RPMI7951 (cell line): ENCODE measurements at regions not wholly inside any gene's neighbourhood (a gene's known extent, or its start where the extent isn't known, plus 50 kb on each side); places are given as distances from the start of the nearest gene placed in this dataset.
A peak's percentile ranks its signal among the peaks of the same experiment; 100 is the strongest.
"Not testable (repeated sequence)": the region's sequence is repeated elsewhere in the genome, so short reads cannot be mapped to it uniquely, and the experiment has no call there.

Experiments
- DNase-seq: peaks from one replicate; pipeline ENCODE4 v3.0.0-alpha.2; 2012; ENCODE audit warnings: low read depth

DNA sequence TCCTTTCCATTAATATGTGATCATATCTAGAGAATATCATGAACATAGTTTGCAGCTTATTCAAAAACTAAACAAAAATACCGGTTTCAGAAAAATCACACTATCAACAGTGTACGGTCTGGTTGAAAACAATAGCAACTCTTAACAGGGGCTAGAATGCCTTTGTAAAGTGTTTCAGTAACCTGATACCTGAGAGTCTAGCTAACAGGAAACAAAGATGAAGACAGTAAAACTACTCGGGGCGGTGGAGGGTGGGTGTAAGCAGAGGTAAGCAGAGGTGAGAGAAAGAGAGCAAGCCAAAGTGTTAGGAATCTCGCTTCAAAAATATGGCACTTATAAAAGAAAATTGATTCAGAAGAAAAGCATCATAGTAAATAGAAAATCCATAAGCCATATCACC is 109.0 kb upstream of the RGPD4 start:
- no peak for DNase-seq

DNA sequence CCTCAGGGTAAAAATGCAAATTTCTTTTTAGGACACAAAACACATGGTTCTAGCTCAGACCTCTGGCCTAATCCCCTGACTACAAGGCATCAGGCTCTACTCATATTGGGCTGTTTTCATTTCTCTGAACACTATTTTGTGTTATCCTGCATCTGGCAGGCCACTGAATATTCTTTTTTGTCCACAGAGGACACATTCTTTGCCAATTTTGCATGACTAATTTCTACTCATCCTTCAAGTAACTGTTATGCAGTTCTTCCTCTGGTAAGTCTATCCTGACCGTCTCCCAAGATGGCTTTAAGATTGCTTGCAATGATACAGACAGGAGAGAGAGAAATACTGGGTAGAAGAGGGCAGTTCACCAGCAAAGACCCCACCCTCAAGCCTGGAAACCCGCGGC is 107.6 kb upstream of the RGPD4 start:
- DNase-seq, result peak; percentile 55

DNA sequence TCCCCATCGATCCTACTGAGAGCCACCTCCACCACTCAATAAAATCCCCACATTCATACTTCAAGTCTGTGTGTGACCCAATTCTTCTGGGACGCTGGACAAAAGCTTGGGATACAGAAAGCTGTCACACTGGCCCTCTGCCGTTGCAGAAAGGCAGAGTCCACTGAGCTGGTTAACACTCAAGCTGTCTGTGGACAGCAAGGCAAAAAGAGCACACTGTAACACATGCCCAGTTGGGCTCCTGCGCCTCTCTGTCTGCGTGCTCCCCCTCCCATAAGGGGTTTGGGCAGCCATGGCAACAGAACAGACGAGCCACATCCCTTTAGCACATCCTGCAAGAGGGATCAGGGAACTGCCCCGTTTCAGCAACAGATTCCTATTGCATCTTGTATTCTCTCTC is 106.9 kb upstream of the RGPD4 start:
- DNase-seq, result peak; percentile 40

DNA sequence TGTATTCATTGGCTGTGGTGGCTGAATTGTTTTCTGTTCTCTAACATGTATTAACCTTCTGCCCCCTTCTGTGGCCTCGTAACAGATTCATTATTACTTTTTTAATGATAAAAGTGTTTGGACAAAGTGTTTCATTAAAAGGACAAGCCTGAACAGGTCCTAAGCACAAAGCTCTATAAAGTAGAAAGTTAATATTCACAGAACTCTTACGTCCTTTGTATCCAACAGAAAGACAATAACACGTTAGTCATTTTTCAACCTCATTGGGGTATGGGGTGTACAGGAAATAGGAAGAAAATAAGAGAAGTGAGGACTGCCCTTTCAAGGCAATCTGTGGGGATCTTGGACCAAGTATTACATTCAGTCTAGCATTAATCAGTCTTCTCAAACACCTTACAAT is 105.5 kb upstream of the RGPD4 start:
- no peak for DNase-seq

DNA sequence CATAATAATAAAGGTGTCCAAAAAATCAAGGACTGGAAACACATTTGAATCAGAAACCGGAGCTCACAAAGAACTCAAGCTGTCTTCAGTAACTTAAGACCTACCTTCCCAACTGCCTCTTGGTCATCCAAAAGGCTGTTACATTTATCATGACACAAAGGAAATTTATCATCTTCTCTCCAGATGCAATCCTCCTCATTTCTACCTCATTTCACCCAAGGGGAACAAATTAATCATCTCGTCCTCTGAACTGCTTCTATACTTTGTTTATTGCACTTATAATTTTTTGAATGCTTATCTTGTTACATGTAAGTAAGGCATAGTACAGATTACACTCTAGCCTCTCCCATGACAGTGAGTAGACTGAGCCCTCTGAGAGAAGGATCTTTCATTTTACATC is 105.1 kb upstream of the RGPD4 start:
- no peak for DNase-seq

DNA sequence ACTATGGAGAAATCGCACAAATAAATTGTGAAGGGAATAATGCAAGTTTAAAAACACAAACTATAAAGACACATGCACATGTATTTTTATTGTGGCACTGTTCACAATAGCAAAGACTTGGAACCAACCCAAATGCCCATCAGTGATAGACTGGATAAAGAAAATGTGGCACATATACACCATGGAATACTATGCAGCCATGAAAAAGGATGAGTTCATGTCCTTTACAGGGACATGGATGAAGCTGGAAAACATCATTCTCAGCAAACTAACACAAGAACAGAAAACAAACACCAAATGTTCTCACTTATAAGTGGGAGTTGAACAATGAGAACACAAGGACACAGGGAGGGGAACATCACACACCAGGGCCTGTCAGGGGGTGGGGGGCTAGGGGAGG is 100.9 kb upstream of the RGPD4 start:
- DNase-seq, result not testable (repeated sequence)

DNA sequence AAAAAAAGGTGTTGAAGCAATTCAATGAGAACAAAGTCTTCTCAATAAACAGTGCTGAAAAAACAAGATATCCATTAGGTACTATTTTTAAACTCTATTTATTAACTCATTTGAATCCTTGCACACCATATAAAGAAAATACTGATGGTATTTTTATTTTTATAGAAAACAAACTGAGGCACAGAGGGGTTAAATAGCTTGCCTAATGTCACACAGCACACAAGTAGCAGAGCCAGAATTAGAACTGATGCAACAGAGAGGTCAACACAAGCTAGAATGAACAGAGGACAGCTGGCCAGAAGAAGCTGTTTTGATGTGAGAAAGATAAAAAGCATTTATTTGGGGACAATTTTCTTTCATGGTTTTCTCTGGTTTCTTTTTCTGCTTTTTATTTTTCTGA is 99.4 kb upstream of the RGPD4 start:
- DNase-seq, result no peak

DNA sequence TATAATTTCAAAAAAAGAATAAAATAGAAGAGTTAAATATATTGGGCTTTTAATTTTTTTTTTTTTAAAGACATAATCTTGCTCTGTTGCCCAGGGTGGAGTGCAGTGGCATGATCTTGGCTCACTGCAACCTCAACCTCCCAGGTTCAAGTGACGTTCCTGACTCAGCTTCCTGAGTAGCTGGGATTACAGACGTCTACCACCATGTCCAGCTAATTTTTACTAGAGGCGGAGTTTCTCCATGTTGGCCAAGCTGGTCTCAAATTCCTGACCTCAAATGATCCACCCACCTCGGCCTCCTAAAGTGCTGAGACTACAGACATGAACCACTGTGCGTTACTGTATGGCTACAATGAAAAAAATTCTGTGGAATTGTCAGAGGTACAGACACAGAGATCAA is 98.1 kb upstream of the RGPD4 start:
- peak; percentile 86 for DNase-seq

DNA sequence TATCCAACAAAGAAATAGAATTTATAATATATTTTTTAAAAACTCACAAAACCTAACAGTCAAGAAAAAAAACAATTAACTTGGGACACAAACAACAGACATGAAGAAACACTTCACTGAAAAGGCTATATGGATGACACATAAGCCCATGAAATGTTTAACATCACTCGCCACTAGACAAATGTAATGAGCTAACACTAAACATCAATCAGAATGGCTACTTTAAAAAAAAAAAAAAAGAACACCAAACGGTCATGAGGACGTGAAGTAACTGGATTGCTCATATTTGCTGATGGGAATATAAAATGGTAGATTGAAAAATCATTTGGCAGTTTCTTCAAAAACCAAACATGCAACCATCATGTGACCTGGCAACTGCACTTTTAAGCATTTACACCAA is 97.3 kb upstream of the RGPD4 start:
- peak; percentile 18 for DNase-seq

DNA sequence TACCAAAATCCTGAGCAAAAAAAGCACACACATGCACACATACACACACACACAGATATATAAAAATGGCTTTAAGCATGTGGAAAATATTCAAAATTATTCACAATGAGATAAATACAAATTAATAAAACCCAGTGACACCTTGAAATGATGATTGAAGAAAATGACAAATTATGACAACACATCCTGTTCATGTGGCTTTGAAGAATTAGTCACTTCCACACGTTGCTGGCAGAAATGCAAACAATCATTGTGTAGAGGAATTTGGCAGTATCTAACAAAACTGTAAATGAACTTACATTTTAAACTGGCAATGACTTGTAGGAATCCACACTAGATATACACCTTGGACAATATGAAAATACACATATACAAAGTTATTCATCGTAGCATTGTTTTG is 95.8 kb upstream of the RGPD4 start:
- peak; percentile 70 for DNase-seq

DNA sequence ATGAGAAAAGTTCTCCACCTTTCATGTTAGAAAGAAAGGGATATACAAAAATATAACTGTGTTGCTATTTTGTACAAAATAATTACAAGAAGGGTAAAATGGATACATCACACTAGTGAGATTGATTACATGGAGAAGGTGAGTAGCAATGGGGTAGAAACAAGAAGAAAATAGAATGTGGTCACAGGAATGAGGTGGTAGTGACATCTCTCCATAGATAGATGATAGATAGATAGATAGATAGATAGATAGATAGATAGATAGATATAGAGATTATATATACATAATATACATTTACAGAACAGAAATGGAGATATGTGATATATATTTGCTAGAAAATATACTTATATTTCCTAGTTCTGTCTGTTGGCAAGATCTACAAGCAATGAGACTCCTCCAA is 95.3 kb upstream of the RGPD4 start:
- no peak for DNase-seq

DNA sequence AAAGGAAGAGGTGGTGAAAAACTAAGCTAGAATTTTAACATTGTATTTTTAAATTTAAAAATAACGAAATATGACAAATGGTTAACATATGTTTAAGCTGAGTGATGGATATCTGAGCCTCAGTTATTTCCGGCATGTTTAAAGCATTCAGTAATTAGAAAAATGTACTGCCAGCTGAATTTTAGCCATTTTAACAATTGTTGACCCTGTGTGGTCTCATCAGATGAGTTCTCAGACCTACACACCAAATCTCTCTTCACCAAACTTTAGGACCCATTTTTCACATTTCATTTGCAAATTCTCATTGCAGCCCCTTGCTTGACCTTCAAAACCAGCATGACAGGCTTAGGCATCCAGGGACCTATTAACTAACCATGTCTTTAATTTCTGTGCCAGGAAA is 91.5 kb upstream of the RGPD4 start:
- DNase-seq, result no peak

DNA sequence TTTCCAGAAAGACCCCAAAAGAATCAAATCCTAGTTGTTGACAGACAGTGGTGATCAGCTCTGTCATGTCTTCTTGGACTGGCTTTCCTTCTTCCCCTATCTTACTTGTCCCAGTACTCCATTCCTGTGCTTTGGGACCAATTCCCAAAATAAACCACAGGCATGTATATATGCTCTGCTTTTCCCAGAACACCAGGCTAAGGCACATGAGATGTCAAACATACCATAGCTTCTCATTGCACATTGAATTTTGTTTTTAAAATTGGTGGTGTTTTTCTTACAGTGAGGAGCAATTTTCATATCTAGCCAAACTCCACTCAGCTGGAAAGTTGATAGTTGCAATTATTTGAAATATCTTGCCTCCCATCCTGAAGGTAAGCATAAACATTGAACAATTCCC is 88.9 kb upstream of the RGPD4 start:
- peak; percentile 11 for DNase-seq

DNA sequence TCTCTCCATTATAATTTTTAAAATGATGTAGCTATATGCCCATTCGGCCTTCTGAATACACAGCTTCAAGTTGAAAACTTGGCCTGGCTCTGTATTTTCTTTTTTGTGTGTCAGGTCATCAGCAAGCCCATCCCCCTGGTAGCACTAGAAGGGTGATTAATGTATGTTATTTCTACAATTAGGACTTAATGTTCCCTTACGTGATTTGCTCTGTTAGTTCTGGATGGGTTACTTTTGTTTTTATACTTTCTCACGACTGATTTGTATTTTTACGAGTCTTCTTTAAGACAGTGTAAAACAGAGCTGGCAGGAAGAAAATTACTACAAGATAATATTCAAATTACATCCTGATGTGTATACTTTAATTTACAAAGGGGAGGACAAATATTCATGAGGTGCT is 88.4 kb upstream of the RGPD4 start:
- no peak for DNase-seq

DNA sequence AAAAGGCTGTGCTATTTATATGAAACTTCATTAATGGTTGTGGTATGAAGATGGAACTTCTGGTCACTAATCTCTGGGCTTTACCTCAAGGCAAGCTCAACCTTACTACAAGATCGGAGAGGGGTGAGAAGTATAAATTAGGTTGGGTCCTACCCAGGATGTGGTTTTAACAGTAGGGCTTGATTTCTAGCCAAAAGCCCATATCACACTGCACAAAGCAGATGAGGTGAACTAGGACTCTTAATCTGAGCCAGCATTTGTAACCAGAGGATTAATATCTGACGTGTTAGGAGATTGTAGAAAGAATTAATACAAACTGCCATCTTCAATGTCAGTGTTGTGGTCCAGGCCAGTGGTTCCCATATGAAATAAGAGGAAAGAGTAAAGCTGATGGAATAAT is 86.4 kb upstream of the RGPD4 start:
- DNase-seq, result peak; percentile 16

DNA sequence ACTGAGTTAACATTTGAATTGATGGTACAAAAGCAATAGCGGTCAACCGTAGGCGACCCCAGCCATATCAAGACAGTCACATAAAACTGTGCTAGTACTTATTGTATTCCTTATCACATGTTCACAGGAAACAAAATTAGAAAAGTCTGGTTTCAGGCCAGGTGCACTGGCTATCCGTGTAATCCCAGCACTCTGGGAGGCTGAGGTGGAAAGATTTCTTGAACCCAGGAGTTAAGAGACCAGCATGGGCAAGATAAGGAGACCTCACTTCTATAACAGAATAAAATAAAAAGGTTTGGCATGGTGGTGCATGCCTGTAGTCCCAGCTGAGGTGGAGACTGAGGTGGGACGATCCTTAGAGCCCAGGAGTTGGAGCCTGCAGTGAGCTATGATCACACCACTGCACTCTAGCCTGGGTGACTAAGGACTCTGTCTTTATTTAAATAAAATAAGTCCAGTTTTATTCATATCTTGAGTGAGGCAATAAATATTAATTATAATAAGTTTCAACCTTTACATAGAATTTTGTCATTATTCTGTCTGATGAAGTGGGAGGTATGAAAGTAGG is 84.1 kb upstream of the RGPD4 start:
- no peak for DNase-seq

DNA sequence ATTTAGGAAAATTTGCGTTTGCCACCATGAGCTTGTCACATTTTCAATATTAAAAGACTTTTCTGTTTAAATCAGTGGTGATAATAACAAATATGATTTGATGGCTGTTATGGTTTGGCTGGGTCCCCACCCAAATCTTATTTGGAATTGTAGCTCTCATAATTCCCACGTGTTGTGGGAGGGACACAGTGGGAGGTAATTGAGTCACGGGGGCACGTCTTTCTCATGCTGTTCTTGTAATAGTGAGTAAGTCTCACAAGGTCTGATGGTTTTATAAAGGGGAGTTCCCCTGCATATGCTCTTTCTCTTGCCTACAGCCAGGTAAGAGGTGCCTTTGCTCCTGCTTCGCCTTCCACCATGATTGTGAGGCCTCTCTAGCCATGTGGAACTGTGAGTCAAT is 83.4 kb upstream of the RGPD4 start:
- DNase-seq, result no peak

DNA sequence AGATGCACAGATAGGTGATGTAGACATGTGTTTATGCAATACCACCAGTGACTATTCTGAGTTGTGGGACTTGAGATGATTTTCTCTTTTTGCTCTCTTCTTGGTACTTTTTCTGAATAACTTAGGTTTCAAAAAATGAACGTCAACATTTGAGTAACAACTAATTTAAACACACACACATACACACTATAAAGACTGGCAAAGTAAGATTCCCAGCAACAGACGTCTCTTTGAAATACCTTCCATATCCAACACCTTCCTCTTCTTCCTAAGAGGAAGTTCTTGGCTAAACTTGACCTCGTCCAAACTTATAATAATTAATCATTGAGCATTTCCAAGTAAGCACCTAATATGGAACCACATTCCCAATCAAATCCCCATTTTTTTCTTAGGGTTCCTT is 81.6 kb upstream of the RGPD4 start:
- DNase-seq, result no peak

DNA sequence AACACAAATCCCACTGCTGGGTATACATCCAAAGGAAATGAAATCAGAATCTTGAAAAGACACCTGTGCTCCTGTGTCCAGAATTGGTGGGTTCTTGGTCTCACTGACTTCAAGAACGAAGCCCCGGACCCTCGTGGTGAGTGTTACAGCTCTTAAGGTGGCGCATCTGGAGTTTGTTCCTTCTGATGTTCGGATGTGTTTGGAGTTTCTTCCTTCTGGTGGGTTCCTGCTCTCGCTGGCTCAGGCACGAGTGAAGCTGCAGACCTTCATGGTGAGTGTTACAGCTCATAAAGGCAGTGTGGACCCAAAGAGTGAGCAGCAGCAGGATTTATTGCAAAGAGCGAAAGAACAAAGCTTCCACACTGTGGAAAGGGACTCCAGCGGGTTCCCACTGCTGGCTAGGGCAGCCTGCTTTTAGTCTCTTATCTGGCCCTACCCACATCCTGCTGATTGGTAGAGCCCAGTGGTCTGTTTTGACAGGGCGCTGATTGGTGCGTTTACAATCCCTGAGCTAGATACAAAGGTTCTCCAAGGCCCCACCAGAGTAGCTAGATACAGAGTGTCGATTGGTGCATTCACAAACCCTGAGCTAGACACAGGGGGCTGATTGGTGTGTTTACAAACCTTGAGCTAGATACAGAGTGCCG is 80.0 kb upstream of the RGPD4 start:
- DNase-seq, result peak; percentile 17

DNA sequence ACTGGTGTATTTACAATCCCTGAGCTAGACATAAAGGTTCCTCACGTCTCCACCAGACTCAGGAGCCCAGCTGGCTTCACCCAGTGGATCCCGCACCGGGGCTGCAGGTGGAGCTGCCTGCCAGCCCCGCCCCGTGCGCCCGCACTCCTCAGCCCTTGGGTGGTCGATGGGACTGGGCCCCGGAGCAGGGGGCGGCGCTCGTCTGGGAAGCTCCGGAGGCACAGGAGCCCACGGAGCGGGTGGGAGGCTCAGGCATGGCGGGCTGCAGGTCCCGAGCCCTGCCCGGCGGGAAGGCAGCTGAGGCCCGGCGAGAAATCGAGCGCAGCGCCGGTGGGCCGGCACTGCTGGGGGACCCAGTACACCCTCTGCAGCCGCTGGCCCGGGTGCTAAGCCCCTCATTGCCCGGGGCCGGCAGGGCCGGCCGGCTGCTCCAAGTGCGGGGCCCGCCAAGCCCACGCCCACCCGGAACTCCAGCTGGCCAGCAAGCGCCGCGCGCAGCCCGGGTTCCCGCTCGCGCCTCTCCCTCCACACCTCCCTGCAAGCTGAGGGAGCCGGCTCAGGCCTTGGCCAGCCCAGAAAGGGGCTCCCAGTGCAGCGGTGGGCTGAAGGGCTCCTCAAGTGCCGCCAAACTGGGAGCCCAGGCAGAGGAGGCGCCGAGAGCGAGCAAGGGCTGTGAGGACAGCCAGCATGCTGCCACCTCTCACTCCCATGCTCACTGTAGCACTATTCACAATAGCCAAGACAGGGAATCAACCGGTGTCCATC is 79.3 kb upstream of the RGPD4 start:
- peak; percentile 19 for DNase-seq

DNA sequence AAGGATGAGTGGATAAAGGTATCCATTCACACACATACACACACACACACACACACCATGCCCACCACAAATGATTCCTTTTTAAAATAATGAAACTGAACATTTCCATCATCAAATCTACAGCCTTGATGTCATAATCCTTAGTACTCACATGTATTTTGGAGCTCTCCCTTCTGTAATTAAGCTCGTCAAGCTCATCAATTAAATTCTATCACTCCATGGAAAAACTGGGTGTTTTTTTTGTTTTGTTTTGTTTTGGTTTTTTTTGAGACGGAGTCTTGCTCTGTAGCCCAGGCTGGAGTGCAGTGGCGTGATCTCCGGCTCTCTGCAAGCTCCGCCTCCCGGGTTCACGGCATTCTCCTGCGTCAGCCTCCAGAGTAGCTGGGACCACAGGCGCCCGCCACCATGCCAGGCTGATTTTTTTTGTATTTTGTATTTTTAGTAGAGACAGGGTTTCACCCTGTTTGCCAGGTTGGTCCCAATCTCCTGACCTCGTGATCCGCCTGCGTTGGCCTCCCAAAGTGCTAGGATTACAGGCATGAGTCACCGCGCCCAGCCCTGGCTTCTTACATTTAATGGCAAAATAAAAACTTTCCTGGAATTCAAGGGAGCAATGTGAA is 78.6 kb upstream of the RGPD4 start:
- peak; percentile 54 for DNase-seq

DNA sequence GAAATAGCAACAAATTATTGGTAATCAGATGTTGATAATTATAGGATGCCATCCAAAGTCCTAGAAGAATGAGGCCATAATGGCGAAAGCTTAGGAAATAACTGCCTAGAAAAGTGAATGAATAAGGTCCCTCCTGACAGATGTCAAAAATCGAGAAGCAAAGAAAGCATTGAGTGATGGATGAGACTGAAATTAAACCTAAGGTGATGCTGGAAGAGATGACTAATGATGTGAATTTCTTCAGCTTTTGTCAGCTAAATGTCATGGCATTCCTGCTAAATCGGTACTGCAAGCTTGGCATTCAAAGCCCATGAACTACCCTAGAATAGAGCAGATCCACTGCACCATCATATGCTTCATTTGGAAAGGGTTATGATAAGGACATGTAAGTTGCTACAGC is 74.8 kb upstream of the RGPD4 start:
- no peak for DNase-seq

DNA sequence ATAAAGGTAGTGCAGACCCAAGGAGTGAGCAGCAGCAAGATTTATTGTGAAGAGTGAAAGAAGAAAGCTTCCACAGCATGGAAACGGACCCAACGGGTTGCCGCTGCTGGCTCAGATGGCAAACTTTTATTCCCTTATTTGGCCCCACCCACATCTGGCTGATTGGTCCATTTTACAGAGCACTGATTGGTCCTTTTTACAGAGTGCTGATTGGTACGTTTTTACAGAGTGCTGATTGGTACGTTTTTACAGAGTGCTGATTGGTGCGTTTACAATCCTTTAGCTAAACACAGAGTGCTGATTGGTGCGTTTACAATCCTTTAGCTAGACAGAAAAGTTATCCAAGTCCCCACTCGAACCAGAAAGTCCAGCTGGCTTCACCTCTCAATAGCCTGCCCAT is 72.9 kb upstream of the RGPD4 start:
- not testable (repeated sequence) for DNase-seq
